GM23338 (cell line): ENCODE measurements at regions not wholly inside any gene's neighbourhood (a gene's known extent, or its start where the extent isn't known, plus 50 kb on each side); places are given as distances from the start of the nearest gene placed in this dataset.

Source experiments
- ATAC-seq: fragments of 200-7000 bp; cut with Tn5 transposase; 3 replicates; pipeline ENCODE4 v1.9.1; 2020
- DNase-seq: peaks from one replicate; pipeline ENCODE4 v3.0.0-alpha.2; 2015; ENCODE audit warnings: low spot score
- H2AFZ ChIP-seq: fragments of 200-600 bp; sonication (generic); 2 replicates; pipeline ENCODE4 v1.8.0; 2016; ENCODE audit warnings: antibody characterized with exemption, mild to moderate bottlenecking, moderate library complexity
- H3F3A ChIP-seq: fragments of 200-600 bp; sonication (generic); replicated peaks from 2 replicates; pipeline ENCODE4 v1.8.0; 2017; ENCODE audit warnings: antibody characterized with exemption, mixed run types, low read depth
- H3K27ac ChIP-seq: fragments of 200-600 bp; sonication (generic); 2 replicates; pipeline ENCODE4 v1.6.1; 2016; ENCODE audit warnings: low read depth
- H3K27me3 ChIP-seq: fragments of 200-600 bp; sonication (generic); 2 replicates; pipeline ENCODE4 v1.8.0; 2016; ENCODE audit warnings: mild to moderate bottlenecking, mixed run types, moderate library complexity; ENCODE audit not compliant: insufficient read depth
- H3K36me3 ChIP-seq: fragments of 200-600 bp; sonication (generic); 2 replicates; pipeline ENCODE4 v1.8.0; 2016; ENCODE audit warnings: mild to moderate bottlenecking; ENCODE audit not compliant: insufficient read depth
- H3K4me1 ChIP-seq: fragments of 200-600 bp; sonication (generic); 2 replicates; pipeline ENCODE4 v1.8.0; 2016; ENCODE audit warnings: mild to moderate bottlenecking, moderate library complexity; ENCODE audit not compliant: insufficient read depth
- H3K4me2 ChIP-seq: fragments of 200-600 bp; sonication (generic); 2 replicates; pipeline ENCODE4 v1.7.1; 2017; ENCODE audit warnings: mixed run types
- H3K4me3 ChIP-seq: fragments of 200-600 bp; sonication (generic); 2 replicates; pipeline ENCODE4 v1.6.1; 2016; ENCODE audit warnings: mixed run types
- H3K79me2 ChIP-seq: fragments of 200-600 bp; sonication (generic); replicated peaks from 2 replicates; pipeline ENCODE4 v1.8.0; 2017; ENCODE audit warnings: mild to moderate bottlenecking; ENCODE audit not compliant: insufficient read depth
- H3K9me2 ChIP-seq: fragments of 200-600 bp; sonication (generic); 2 replicates; pipeline ENCODE4 v1.8.0; 2017; ENCODE audit not compliant: insufficient read depth
- H4K20me1 ChIP-seq: fragments of 200-600 bp; sonication (generic); replicated peaks from 2 replicates; pipeline ENCODE4 v1.8.0; 2017; ENCODE audit warnings: mild to moderate bottlenecking; ENCODE audit not compliant: insufficient read depth
- H3K27ac Mint-ChIP-seq: 2 replicates; pipeline ENCODE4 v1.8.0; 2020; ENCODE audit warnings: inconsistent platforms, mild to moderate bottlenecking, moderate library complexity, mixed read lengths
- H3K27me3 Mint-ChIP-seq: 3 replicates; pipeline ENCODE4 v1.8.0; 2022; ENCODE audit warnings: low read depth, mild to moderate bottlenecking, moderate library complexity, mixed read lengths, inconsistent platforms; ENCODE audit not compliant: insufficient read depth, poor library complexity
- H3K36me3 Mint-ChIP-seq: 3 replicates; pipeline ENCODE4 v1.8.0; 2021; ENCODE audit warnings: low read depth, mild to moderate bottlenecking, inconsistent platforms, moderate library complexity, mixed read lengths
- H3K4me1 Mint-ChIP-seq: 3 replicates; pipeline ENCODE4 v1.8.0; 2020; ENCODE audit warnings: mild to moderate bottlenecking, inconsistent platforms, mixed read lengths
- H3K4me3 Mint-ChIP-seq: 3 replicates; pipeline ENCODE4 v1.8.0; 2021; ENCODE audit warnings: moderate library complexity, mild to moderate bottlenecking, inconsistent platforms, mixed read lengths
- H3K9me3 Mint-ChIP-seq: 3 replicates; pipeline ENCODE4 v1.8.0; 2020; ENCODE audit warnings: moderate library complexity, mild to moderate bottlenecking, inconsistent platforms, mixed read lengths
- EZH2 ChIP-seq: fragments of 200-600 bp; sonication (generic); IDR thresholded peaks from one replicate; pipeline ENCODE4 v1.8.0; 2017; ENCODE audit warnings: antibody characterized with exemption, mild to moderate bottlenecking, low read depth; ENCODE audit not compliant: unreplicated experiment
- EZH2phosphoT487 ChIP-seq: fragments of 200-600 bp; sonication (generic); IDR thresholded peaks from one replicate; pipeline ENCODE4 v1.8.1; 2018; ENCODE audit warnings: antibody characterized with exemption; ENCODE audit not compliant: unreplicated experiment
- JUNB ChIP-seq: IDR thresholded peaks from one replicate; pipeline ENCODE4 v1.6.1; 2016; ENCODE audit warnings: antibody characterized with exemption; ENCODE audit not compliant: unreplicated experiment
- NANOG ChIP-seq: IDR thresholded peaks from 2 replicates; pipeline ENCODE4 v1.6.1; 2016; ENCODE audit warnings: antibody characterized with exemption, borderline replicate concordance
- POLR2AphosphoS5 ChIP-seq: IDR thresholded peaks from 2 replicates; pipeline ENCODE4 v1.6.1; 2016; ENCODE audit warnings: antibody characterized with exemption, low read depth
- STAT1 ChIP-seq: IDR thresholded peaks from one replicate; pipeline ENCODE4 v1.6.1; 2016; ENCODE audit warnings: antibody characterized with exemption; ENCODE audit not compliant: unreplicated experiment
- ZNF114 ChIP-seq: fragments of 250-450 bp; sonication (Bioruptor Pico); IDR thresholded peaks from 2 replicates; pipeline ENCODE4 v1.5.0; 2020; ENCODE audit warnings: mild to moderate bottlenecking, moderate library complexity
- ZNF331 ChIP-seq: fragments of 250-450 bp; sonication (Bioruptor Pico); IDR thresholded peaks from 2 replicates; pipeline ENCODE4 v1.5.0; 2020; ENCODE audit warnings: low read depth, mild to moderate bottlenecking, moderate library complexity
- TF ChIP-seq, protein P1 (sequence below): fragments of 250-450 bp; sonication (Bioruptor Pico); IDR thresholded peaks from 2 replicates; pipeline ENCODE4 v1.5.0; 2020; ENCODE audit warnings: mild to moderate bottlenecking, moderate library complexity
- TF ChIP-seq, protein P2 (sequence below): IDR thresholded peaks from 2 replicates; pipeline ENCODE4 v1.6.1; 2016; ENCODE audit warnings: antibody characterized with exemption
- TF ChIP-seq, protein P3 (sequence below), 2 experiments: fragments of 200-600 bp in 1 of 2; sonication (generic) in 1 of 2; conservative IDR thresholded peaks; 2 replicates each; pipeline versions ENCODE4 v1.5.1 to v1.6.1; 2016 to 2017; ENCODE audit warnings: antibody characterized with exemption in 2 of 2, low read depth in 2 of 2, mild to moderate bottlenecking in 2 of 2, moderate library complexity in 1 of 2
- TF ChIP-seq, protein P4 (sequence below): IDR thresholded peaks from one replicate; pipeline ENCODE4 v1.6.1; 2018; ENCODE audit warnings: antibody characterized with exemption; ENCODE audit not compliant: unreplicated experiment

DNA sequence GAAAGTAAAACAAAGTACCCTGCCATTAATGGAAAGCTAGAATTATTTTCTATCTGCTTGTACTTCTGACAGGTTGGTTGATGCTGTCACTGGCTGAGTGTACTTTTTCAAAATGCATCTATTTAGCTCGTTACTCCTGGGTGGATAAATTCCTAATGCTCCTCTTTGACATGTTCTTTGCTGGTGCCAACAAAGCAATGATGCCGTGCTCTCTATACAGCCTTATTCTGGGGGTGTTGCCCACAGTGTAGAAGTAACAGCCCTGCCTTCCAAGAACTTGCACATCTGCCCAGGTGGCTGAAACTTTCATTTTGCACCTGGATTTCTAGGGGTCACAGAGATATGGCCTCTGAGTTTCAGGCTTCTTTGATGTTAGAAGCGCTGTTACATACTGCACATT is 132.4 kb downstream of the SLC4A3 start (continued):
- TF ChIP-seq, protein P1, sequence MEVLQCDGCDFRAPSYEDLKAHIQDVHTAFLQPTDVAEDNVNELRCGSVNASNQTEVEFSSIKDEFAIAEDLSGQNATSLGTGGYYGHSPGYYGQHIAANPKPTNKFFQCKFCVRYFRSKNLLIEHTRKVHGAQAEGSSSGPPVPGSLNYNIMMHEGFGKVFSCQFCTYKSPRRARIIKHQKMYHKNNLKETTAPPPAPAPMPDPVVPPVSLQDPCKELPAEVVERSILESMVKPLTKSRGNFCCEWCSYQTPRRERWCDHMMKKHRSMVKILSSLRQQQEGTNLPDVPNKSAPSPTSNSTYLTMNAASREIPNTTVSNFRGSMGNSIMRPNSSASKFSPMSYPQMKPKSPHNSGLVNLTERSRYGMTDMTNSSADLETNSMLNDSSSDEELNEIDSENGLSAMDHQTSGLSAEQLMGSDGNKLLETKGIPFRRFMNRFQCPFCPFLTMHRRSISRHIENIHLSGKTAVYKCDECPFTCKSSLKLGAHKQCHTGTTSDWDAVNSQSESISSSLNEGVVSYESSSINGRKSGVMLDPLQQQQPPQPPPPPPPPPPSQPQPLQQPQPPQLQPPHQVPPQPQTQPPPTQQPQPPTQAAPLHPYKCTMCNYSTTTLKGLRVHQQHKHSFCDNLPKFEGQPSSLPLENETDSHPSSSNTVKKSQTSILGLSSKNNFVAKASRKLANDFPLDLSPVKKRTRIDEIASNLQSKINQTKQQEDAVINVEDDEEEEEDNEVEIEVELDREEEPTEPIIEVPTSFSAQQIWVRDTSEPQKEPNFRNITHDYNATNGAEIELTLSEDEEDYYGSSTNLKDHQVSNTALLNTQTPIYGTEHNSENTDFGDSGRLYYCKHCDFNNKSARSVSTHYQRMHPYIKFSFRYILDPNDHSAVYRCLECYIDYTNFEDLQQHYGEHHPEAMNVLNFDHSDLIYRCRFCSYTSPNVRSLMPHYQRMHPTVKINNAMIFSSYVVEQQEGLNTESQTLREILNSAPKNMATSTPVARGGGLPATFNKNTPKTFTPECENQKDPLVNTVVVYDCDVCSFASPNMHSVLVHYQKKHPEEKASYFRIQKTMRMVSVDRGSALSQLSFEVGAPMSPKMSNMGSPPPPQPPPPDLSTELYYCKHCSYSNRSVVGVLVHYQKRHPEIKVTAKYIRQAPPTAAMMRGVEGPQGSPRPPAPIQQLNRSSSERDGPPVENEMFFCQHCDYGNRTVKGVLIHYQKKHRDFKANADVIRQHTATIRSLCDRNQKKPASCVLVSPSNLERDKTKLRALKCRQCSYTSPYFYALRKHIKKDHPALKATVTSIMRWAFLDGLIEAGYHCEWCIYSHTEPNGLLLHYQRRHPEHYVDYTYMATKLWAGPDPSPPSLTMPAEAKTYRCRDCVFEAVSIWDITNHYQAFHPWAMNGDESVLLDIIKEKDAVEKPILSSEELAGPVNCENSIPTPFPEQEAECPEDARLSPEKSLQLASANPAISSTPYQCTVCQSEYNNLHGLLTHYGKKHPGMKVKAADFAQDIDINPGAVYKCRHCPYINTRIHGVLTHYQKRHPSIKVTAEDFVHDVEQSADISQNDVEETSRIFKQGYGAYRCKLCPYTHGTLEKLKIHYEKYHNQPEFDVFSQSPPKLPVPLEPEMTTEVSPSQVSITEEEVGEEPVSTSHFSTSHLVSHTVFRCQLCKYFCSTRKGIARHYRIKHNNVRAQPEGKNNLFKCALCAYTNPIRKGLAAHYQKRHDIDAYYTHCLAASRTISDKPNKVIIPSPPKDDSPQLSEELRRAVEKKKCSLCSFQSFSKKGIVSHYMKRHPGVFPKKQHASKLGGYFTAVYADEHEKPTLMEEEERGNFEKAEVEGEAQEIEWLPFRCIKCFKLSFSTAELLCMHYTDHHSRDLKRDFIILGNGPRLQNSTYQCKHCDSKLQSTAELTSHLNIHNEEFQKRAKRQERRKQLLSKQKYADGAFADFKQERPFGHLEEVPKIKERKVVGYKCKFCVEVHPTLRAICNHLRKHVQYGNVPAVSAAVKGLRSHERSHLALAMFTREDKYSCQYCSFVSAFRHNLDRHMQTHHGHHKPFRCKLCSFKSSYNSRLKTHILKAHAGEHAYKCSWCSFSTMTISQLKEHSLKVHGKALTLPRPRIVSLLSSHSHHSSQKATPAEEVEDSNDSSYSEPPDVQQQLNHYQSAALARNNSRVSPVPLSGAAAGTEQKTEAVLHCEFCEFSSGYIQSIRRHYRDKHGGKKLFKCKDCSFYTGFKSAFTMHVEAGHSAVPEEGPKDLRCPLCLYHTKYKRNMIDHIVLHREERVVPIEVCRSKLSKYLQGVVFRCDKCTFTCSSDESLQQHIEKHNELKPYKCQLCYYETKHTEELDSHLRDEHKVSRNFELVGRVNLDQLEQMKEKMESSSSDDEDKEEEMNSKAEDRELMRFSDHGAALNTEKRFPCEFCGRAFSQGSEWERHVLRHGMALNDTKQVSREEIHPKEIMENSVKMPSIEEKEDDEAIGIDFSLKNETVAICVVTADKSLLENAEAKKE (CRISPR knock-in tag), result no peak
- TF ChIP-seq, protein P2, sequence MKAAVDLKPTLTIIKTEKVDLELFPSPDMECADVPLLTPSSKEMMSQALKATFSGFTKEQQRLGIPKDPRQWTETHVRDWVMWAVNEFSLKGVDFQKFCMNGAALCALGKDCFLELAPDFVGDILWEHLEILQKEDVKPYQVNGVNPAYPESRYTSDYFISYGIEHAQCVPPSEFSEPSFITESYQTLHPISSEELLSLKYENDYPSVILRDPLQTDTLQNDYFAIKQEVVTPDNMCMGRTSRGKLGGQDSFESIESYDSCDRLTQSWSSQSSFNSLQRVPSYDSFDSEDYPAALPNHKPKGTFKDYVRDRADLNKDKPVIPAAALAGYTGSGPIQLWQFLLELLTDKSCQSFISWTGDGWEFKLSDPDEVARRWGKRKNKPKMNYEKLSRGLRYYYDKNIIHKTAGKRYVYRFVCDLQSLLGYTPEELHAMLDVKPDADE, result no peak
- TF ChIP-seq POLR2AphosphoS5 (no peak), JUNB (no peak)

DNA sequence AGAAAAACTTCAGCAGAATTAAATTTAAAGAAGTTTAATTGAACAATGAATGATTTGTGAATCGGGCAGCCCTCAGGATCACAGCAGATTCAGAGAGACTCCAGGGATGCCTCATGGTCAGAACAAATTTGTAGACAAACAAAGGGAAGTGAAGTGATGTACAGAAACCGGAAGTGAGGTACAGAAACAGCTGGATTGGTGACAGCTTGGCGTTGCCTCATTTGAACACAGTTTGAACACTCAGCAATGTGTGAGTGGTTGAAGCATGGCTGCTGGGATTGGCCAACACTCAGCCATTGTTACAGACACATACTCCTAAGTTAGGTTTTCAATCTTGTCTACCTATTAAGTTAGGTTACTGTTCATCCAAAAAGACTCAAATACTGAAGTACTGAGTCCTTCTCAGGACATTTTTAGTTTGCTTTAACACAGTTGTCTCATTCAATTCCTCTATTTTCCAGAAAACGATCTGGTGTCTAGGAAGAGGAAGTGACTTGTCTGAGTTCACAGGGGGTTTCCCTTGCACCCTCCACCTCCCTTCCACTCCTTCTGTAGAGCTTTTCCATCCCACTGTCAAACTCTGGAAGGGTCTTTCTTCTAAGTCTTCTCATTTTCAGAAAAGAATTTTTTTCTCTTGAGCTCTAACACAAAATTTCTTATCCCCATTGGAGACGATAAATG is 137.9 kb downstream of the SLC4A3 start:
- H3K4me3 Mint-ChIP-seq, result no peak overlapping the region
- H3K79me2 ChIP-seq, result no peaks in the 10 kb centered on the region
- H3K27ac ChIP-seq, result no peak overlapping the region
- DNase-seq (no peak), ATAC-seq (no peak)
- H3K9me3 Mint-ChIP-seq, result no peaks in the 10 kb centered on the region; the same call in 1 of the 3 replicates
- H3K4me1 Mint-ChIP-seq, result no peaks in the 10 kb centered on the region
- no peaks in the 10 kb centered on the region for H4K20me1 ChIP-seq
- H3F3A ChIP-seq, result no peaks in the 10 kb centered on the region
- H2AFZ ChIP-seq, result no peak overlapping the region
- no peak overlapping the region for H3K4me3 ChIP-seq
- H3K27ac Mint-ChIP-seq, result no peak overlapping the region
- H3K9me2 ChIP-seq, result no peaks in the 10 kb centered on the region
- no peaks in the 10 kb centered on the region for H3K36me3 ChIP-seq
- no peaks in the 10 kb centered on the region for H3K4me1 ChIP-seq
- H3K36me3 Mint-ChIP-seq, result no peaks in the 10 kb centered on the region; the same call in 2 of the 3 replicates
- no peaks in the 10 kb centered on the region for H3K27me3 Mint-ChIP-seq
- no peak overlapping the region for H3K4me2 ChIP-seq
- H3K27me3 ChIP-seq, result no peaks in the 10 kb centered on the region
- TF ChIP-seq, protein P3, sequence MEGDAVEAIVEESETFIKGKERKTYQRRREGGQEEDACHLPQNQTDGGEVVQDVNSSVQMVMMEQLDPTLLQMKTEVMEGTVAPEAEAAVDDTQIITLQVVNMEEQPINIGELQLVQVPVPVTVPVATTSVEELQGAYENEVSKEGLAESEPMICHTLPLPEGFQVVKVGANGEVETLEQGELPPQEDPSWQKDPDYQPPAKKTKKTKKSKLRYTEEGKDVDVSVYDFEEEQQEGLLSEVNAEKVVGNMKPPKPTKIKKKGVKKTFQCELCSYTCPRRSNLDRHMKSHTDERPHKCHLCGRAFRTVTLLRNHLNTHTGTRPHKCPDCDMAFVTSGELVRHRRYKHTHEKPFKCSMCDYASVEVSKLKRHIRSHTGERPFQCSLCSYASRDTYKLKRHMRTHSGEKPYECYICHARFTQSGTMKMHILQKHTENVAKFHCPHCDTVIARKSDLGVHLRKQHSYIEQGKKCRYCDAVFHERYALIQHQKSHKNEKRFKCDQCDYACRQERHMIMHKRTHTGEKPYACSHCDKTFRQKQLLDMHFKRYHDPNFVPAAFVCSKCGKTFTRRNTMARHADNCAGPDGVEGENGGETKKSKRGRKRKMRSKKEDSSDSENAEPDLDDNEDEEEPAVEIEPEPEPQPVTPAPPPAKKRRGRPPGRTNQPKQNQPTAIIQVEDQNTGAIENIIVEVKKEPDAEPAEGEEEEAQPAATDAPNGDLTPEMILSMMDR (conservative IDR thresholded peaks at IDR 0.05; ENCODE audit: low read depth in 2 of 2), result no peak
- TF ChIP-seq STAT1, result no peak
- no peak for TF ChIP-seq ZNF331 (CRISPR knock-in tag)
- TF ChIP-seq, protein P4, sequence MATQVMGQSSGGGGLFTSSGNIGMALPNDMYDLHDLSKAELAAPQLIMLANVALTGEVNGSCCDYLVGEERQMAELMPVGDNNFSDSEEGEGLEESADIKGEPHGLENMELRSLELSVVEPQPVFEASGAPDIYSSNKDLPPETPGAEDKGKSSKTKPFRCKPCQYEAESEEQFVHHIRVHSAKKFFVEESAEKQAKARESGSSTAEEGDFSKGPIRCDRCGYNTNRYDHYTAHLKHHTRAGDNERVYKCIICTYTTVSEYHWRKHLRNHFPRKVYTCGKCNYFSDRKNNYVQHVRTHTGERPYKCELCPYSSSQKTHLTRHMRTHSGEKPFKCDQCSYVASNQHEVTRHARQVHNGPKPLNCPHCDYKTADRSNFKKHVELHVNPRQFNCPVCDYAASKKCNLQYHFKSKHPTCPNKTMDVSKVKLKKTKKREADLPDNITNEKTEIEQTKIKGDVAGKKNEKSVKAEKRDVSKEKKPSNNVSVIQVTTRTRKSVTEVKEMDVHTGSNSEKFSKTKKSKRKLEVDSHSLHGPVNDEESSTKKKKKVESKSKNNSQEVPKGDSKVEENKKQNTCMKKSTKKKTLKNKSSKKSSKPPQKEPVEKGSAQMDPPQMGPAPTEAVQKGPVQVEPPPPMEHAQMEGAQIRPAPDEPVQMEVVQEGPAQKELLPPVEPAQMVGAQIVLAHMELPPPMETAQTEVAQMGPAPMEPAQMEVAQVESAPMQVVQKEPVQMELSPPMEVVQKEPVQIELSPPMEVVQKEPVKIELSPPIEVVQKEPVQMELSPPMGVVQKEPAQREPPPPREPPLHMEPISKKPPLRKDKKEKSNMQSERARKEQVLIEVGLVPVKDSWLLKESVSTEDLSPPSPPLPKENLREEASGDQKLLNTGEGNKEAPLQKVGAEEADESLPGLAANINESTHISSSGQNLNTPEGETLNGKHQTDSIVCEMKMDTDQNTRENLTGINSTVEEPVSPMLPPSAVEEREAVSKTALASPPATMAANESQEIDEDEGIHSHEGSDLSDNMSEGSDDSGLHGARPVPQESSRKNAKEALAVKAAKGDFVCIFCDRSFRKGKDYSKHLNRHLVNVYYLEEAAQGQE, result no peak
- no peak for TF ChIP-seq ZNF114 (CRISPR knock-in tag)
- no peak for TF ChIP-seq EZH2
- no peak for TF ChIP-seq NANOG
- TF ChIP-seq EZH2phosphoT487, result no peak
- no peak for TF ChIP-seq POLR2AphosphoS5
